ENCODE measurements at regions not wholly inside any gene's neighbourhood (a gene's known extent, or its start where the extent isn't known, plus 50 kb on each side); places are given as distances from the start of the nearest gene placed in this dataset.

DNA sequence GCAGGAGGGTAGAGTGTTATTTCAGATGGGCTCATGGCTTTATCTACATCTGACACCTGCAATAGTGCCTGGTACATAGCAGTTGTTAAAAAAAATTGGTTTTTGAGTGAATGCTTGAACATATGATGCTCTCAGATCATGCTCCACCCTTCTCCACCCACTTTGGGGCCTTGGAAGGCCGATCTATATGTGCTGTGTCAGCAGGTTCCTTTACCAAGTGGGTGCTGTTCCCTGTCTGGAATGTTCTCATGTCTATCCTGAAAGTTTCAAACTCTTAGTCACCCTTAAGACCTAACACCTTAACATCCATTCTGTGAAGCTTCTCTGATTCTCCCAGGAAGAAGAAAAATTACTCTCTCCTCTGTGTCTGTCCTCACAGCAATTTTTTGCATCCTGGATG, 556.3 kb upstream of the TBX3 start:
- TF ChIP-seq, protein P1, sequence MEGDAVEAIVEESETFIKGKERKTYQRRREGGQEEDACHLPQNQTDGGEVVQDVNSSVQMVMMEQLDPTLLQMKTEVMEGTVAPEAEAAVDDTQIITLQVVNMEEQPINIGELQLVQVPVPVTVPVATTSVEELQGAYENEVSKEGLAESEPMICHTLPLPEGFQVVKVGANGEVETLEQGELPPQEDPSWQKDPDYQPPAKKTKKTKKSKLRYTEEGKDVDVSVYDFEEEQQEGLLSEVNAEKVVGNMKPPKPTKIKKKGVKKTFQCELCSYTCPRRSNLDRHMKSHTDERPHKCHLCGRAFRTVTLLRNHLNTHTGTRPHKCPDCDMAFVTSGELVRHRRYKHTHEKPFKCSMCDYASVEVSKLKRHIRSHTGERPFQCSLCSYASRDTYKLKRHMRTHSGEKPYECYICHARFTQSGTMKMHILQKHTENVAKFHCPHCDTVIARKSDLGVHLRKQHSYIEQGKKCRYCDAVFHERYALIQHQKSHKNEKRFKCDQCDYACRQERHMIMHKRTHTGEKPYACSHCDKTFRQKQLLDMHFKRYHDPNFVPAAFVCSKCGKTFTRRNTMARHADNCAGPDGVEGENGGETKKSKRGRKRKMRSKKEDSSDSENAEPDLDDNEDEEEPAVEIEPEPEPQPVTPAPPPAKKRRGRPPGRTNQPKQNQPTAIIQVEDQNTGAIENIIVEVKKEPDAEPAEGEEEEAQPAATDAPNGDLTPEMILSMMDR (IDR thresholded peaks at IDR 0.05) = no peak
- TF ChIP-seq POLR2A (IDR thresholded peaks at IDR 0.05) = no peak
